ENCODE measurements at regions not wholly inside any gene's neighbourhood (a gene's known extent, or its start where the extent isn't known, plus 50 kb on each side); places are given as distances from the start of the nearest gene placed in this dataset.

- H3K27ac ChIP-seq (ENCODE audit: low read length) = no peak overlapping the region
- H3K27me3 ChIP-seq (ENCODE audit: control insufficient read depth, insufficient read depth, low read length) = peaks cover 62% of the 10 kb centered on the region
- peaks cover 17% of the 10 kb centered on the region for H3K4me1 ChIP-seq (ENCODE audit: control insufficient read depth, low read depth, low read length)
- H3K36me3 ChIP-seq (ENCODE audit: control insufficient read depth, low read depth, low read length) = no peaks in the 10 kb centered on the region
- H3K9me3 ChIP-seq (ENCODE audit: control insufficient read depth, low read depth, low read length) = no peaks in the 10 kb centered on the region
- H3K9ac ChIP-seq (ENCODE audit: low read length) = no peak overlapping the region
- no peak overlapping the region for H3K4me3 ChIP-seq (ENCODE audit: low read length)
Measured at GRCh38 chr9:84152204-84152603, 171.6 kb downstream of the RMI1 start.

DNA sequence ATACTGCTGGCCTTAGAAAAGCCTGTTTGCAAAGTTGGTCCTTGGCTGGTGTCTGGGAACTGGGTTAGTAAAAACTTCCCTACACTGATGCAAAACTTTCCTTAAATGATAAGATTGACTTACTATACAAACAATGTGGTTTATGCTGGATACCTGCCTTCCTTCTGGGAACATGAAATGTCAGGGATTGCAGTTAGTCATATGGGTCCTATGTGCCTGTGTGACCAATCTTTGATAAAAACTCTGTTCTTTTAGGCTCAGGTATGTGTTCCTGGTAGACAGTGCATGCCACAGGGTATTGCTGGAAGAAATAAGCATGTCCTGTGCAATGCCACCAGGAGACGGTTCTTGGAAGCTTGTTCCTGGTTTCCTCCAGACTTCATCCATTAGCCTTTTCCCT is 173.3 kb downstream of the RMI1 start:
- Histone ChIP-seq H3K9me3 (ENCODE audit: control insufficient read depth, low read depth, low read length) (no peaks in the 10 kb centered on the region), H3K27ac (ENCODE audit: low read length) (no peak overlapping the region), H3K27me3 (ENCODE audit: control insufficient read depth, insufficient read depth, low read length) (peaks cover 62% of the 10 kb centered on the region), H3K36me3 (ENCODE audit: control insufficient read depth, low read depth, low read length) (no peaks in the 10 kb centered on the region), H3K4me3 (ENCODE audit: low read length) (no peak overlapping the region), H3K4me1 (ENCODE audit: control insufficient read depth, low read depth, low read length) (peaks cover 13% of the 10 kb centered on the region), H3K9ac (ENCODE audit: low read length) (no peak overlapping the region)

- H3K27me3 ChIP-seq (ENCODE audit: control insufficient read depth, insufficient read depth, low read length) = peaks cover 57% of the 10 kb centered on the region
- H3K9me3 ChIP-seq (ENCODE audit: control insufficient read depth, low read depth, low read length) = no peaks in the 10 kb centered on the region
- no peaks in the 10 kb centered on the region for H3K36me3 ChIP-seq (ENCODE audit: control insufficient read depth, low read depth, low read length)
- peaks cover 15% of the 10 kb centered on the region for H3K4me1 ChIP-seq (ENCODE audit: control insufficient read depth, low read depth, low read length)
- no peak overlapping the region for H3K9ac ChIP-seq (ENCODE audit: low read length)
- no peak overlapping the region for H3K27ac ChIP-seq (ENCODE audit: low read length)
- no peak overlapping the region for H3K4me3 ChIP-seq (ENCODE audit: low read length)
Measured at GRCh38 chr9:84154320-84154719, 173.7 kb downstream of the RMI1 start.

- Histone ChIP-seq H3K27me3 (ENCODE audit: control insufficient read depth, insufficient read depth, low read length) (no peaks in the 10 kb centered on the region), H3K4me3 (ENCODE audit: low read length) (no peak overlapping the region), H3K36me3 (ENCODE audit: control insufficient read depth, low read depth, low read length) (no peaks in the 10 kb centered on the region), H3K9me3 (ENCODE audit: control insufficient read depth, low read depth, low read length) (no peaks in the 10 kb centered on the region), H3K27ac (ENCODE audit: low read length) (no peak overlapping the region), H3K4me1 (ENCODE audit: control insufficient read depth, low read depth, low read length) (peaks cover 10% of the 10 kb centered on the region), H3K9ac (ENCODE audit: low read length) (no peak overlapping the region)
Measured at GRCh38 chr9:84163052-84163650, 177.4 kb downstream of the SLC28A3 start.

DNA sequence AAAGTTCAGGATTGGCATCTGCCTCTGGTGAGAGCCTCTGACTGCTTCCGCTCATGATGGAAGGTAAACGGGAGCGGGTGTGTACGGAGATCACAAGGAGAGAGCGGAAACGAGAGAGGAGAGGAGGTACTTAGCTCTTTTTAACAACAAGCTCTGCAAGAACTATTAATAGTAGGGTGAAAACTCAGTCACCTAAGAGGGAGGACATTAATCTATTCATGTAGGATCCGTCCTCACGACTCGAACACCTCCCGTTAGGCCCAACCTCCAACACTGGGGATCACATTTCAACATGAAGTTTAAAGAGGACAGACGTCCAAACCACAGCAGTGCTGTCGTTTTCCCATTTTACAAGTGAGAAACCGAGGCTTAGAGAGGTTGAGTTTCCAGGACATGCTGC is 173.7 kb downstream of the SLC28A3 start:
- H3K4me3 ChIP-seq (ENCODE audit: low read length) = no peak overlapping the region
- H3K27me3 ChIP-seq (ENCODE audit: control insufficient read depth, insufficient read depth, low read length) = no peaks in the 10 kb centered on the region
- peaks cover 4% of the 10 kb centered on the region for H3K4me1 ChIP-seq (ENCODE audit: control insufficient read depth, low read depth, low read length)
- H3K27ac ChIP-seq (ENCODE audit: low read length) = no peak overlapping the region
- no peaks in the 10 kb centered on the region for H3K9me3 ChIP-seq (ENCODE audit: control insufficient read depth, low read depth, low read length)
- H3K9ac ChIP-seq (ENCODE audit: low read length) = no peak overlapping the region
- no peaks in the 10 kb centered on the region for H3K36me3 ChIP-seq (ENCODE audit: control insufficient read depth, low read depth, low read length)

DNA sequence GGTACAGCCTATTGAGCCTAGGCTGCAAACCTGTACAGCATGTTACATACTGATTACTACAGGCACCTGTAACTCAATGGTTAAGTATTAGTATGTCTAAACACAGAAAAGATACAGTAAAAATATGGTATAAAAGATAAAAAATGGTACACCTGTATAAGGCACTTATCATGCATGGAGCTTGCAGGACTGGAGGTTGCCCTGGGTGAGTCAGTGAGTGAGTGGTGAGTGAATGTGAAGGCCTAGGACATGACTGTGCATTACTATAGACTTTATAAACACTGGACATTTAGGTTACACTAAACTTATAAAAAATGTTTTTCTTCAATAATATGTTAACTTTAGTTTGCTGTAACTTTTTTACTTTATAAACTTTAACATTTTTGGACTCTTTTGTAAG is 171.3 kb downstream of the SLC28A3 start:
- Histone ChIP-seq H3K9ac (ENCODE audit: low read length) (no peak overlapping the region), H3K36me3 (ENCODE audit: control insufficient read depth, low read depth, low read length) (no peaks in the 10 kb centered on the region), H3K4me1 (ENCODE audit: control insufficient read depth, low read depth, low read length) (peaks cover 4% of the 10 kb centered on the region), H3K4me3 (ENCODE audit: low read length) (no peak overlapping the region), H3K9me3 (ENCODE audit: control insufficient read depth, low read depth, low read length) (no peaks in the 10 kb centered on the region), H3K27me3 (ENCODE audit: control insufficient read depth, insufficient read depth, low read length) (no peaks in the 10 kb centered on the region), H3K27ac (ENCODE audit: low read length) (no peak overlapping the region)

- Histone ChIP-seq H3K4me1 (ENCODE audit: control insufficient read depth, low read depth, low read length) (peaks cover 4% of the 10 kb centered on the region), H3K4me3 (ENCODE audit: low read length) (no peak overlapping the region), H3K9ac (ENCODE audit: low read length) (no peak overlapping the region), H3K27me3 (ENCODE audit: control insufficient read depth, insufficient read depth, low read length) (no peaks in the 10 kb centered on the region), H3K27ac (ENCODE audit: low read length) (no peak overlapping the region), H3K36me3 (ENCODE audit: control insufficient read depth, low read depth, low read length) (no peaks in the 10 kb centered on the region), H3K9me3 (ENCODE audit: control insufficient read depth, low read depth, low read length) (no peaks in the 10 kb centered on the region)
Measured at GRCh38 chr9:84170521-84171141, 169.9 kb downstream of the SLC28A3 start.

DNA sequence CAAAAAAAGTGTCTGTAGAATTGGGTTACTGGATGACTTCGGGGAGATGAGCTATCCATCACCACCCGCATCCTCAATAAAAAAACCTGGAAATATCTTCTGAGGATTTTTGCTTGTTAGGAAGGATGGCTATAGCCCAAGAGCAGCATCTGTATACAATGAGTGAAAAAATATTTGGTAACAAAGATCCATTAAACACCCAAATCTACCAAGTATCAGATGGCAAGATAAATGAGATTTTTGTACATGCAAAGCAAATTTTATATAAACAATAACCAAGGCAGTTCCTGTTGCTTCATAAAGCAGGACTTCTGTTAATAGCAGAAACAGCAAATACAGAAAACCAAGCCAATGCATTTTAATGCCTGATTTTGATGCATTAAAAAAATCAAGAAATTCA is 166.6 kb downstream of the SLC28A3 start:
- no peaks in the 10 kb centered on the region for H3K27me3 ChIP-seq (ENCODE audit: control insufficient read depth, insufficient read depth, low read length)
- no peak overlapping the region for H3K4me3 ChIP-seq (ENCODE audit: low read length)
- H3K4me1 ChIP-seq (ENCODE audit: control insufficient read depth, low read depth, low read length) = no peaks in the 10 kb centered on the region
- no peaks in the 10 kb centered on the region for H3K36me3 ChIP-seq (ENCODE audit: control insufficient read depth, low read depth, low read length)
- H3K9me3 ChIP-seq (ENCODE audit: control insufficient read depth, low read depth, low read length) = no peaks in the 10 kb centered on the region
- H3K27ac ChIP-seq (ENCODE audit: low read length) = no peak overlapping the region
- no peak overlapping the region for H3K9ac ChIP-seq (ENCODE audit: low read length)

- Histone ChIP-seq H3K9ac (ENCODE audit: low read length) (no peak overlapping the region), H3K4me1 (ENCODE audit: control insufficient read depth, low read depth, low read length) (no peaks in the 10 kb centered on the region), H3K36me3 (ENCODE audit: control insufficient read depth, low read depth, low read length) (no peaks in the 10 kb centered on the region), H3K9me3 (ENCODE audit: control insufficient read depth, low read depth, low read length) (no peaks in the 10 kb centered on the region), H3K4me3 (ENCODE audit: low read length) (no peak overlapping the region), H3K27me3 (ENCODE audit: control insufficient read depth, insufficient read depth, low read length) (no peaks in the 10 kb centered on the region), H3K27ac (ENCODE audit: low read length) (no peak overlapping the region)
Measured at GRCh38 chr9:84174486-84174885, 166.1 kb downstream of the SLC28A3 start.

GRCh38 chr9:84177407-84177806 is 163.2 kb downstream of the SLC28A3 start:
- no peak overlapping the region for H3K9ac ChIP-seq (ENCODE audit: low read length)
- no peaks in the 10 kb centered on the region for H3K9me3 ChIP-seq (ENCODE audit: control insufficient read depth, low read depth, low read length)
- H3K36me3 ChIP-seq (ENCODE audit: control insufficient read depth, low read depth, low read length) = no peaks in the 10 kb centered on the region
- H3K27ac ChIP-seq (ENCODE audit: low read length) = no peak overlapping the region
- no peaks in the 10 kb centered on the region for H3K4me1 ChIP-seq (ENCODE audit: control insufficient read depth, low read depth, low read length)
- no peaks in the 10 kb centered on the region for H3K27me3 ChIP-seq (ENCODE audit: control insufficient read depth, insufficient read depth, low read length)
- H3K4me3 ChIP-seq (ENCODE audit: low read length) = no peak overlapping the region

GRCh38 chr9:84179531-84179930 is 161.0 kb downstream of the SLC28A3 start:
- H3K9me3 ChIP-seq (ENCODE audit: control insufficient read depth, low read depth, low read length) = no peaks in the 10 kb centered on the region
- no peak overlapping the region for H3K4me3 ChIP-seq (ENCODE audit: low read length)
- no peaks in the 10 kb centered on the region for H3K27me3 ChIP-seq (ENCODE audit: control insufficient read depth, insufficient read depth, low read length)
- H3K36me3 ChIP-seq (ENCODE audit: control insufficient read depth, low read depth, low read length) = no peaks in the 10 kb centered on the region
- no peak overlapping the region for H3K27ac ChIP-seq (ENCODE audit: low read length)
- no peak overlapping the region for H3K9ac ChIP-seq (ENCODE audit: low read length)
- H3K4me1 ChIP-seq (ENCODE audit: control insufficient read depth, low read depth, low read length) = no peaks in the 10 kb centered on the region

DNA sequence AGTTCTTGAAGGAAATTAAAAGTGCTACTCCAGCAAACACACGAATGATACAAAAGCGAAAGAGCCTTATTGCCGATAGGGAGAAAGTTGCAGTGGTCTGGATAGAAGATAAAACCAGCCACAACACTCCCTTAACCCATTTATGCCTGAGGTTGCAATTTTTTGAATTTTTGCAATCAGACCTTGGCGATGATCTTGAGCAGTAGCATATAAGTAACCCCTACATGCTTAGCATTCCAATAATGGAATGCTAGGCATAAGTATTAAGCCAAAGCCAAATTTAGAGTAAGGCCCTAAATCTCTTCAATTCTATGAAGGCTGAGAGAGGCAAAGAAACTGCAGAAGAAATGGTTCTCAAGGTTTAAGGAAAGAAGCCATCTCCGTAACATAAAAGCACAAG is 153.5 kb downstream of the SLC28A3 start:
- Histone ChIP-seq H3K9me3 (ENCODE audit: control insufficient read depth, low read depth, low read length) (no peaks in the 10 kb centered on the region), H3K9ac (ENCODE audit: low read length) (no peak overlapping the region), H3K27me3 (ENCODE audit: control insufficient read depth, insufficient read depth, low read length) (no peaks in the 10 kb centered on the region), H3K4me1 (ENCODE audit: control insufficient read depth, low read depth, low read length) (no peaks in the 10 kb centered on the region), H3K4me3 (ENCODE audit: low read length) (no peak overlapping the region), H3K36me3 (ENCODE audit: control insufficient read depth, low read depth, low read length) (no peaks in the 10 kb centered on the region), H3K27ac (ENCODE audit: low read length) (no peak overlapping the region)

Measured in iPS-18a (cell line).